Neural progenitor cell (in vitro differentiated cells): ENCODE measurements at regions not wholly inside any gene's neighbourhood (a gene's known extent, or its start where the extent isn't known, plus 50 kb on each side); places are given as distances from the start of the nearest gene placed in this dataset.

ENCODE experiments used
- CTCF ChIP-seq: fragments of 200-600 bp; sonication (generic); IDR thresholded peaks from 2 replicates; pipeline ENCODE4 v1.5.1; 2017; ENCODE audit warnings: antibody characterized with exemption, mild to moderate bottlenecking
- EZH2phosphoT487 ChIP-seq: fragments of 200-600 bp; sonication (generic); IDR thresholded peaks from 2 replicates; pipeline ENCODE4 v1.6.1; 2017; ENCODE audit warnings: antibody characterized with exemption

- TF ChIP-seq CTCF = no peak
- TF ChIP-seq EZH2phosphoT487 = no peak
Measured at GRCh38 chr2:234343372-234343771, 153.5 kb downstream of the ARL4C start.
